Astrocyte (in vitro differentiated cells and primary cell): ENCODE measurements at regions not wholly inside any gene's neighbourhood (a gene's known extent, or its start where the extent isn't known, plus 50 kb on each side); places are given as distances from the start of the nearest gene placed in this dataset.

Source experiments
- CTCF ChIP-seq: IDR thresholded peaks from 2 replicates; pipeline ENCODE4 v1.5.1; 2011; ENCODE audit warnings: low read depth, mild to moderate bottlenecking, inconsistent platforms, low read length, moderate library complexity; ENCODE audit not compliant: insufficient read depth
- EZH2 ChIP-seq: IDR thresholded peaks from 2 replicates; pipeline ENCODE4 v1.6.1; 2012; ENCODE audit warnings: mild to moderate bottlenecking, low read length, inconsistent platforms; ENCODE audit not compliant: insufficient read depth

- TF ChIP-seq CTCF (no peak), EZH2 (no peak)
Measured at GRCh38 chr5:118768607-118769175, 219.7 kb downstream of the DTWD2 start.
